SK-N-SH treated with all-trans-retinoic acid at 6 μM for 48 hours (cell line): ENCODE measurements at regions not wholly inside any gene's neighbourhood (a gene's known extent, or its start where the extent isn't known, plus 50 kb on each side); places are given as distances from the start of the nearest gene placed in this dataset.

Experiments
- ARNTL ChIP-seq: fragments of 450-650 bp; formaldehyde crosslinking; IDR thresholded peaks from 2 replicates; pipeline ENCODE4 v1.5.0; 2020; ENCODE audit warnings: low read depth, mild to moderate bottlenecking, moderate library complexity, borderline replicate concordance
- CREB5 ChIP-seq: fragments of 250-450 bp; sonication (Bioruptor Pico); IDR thresholded peaks from 2 replicates; pipeline ENCODE4 v1.5.1; 2020; ENCODE audit warnings: low read depth, mild to moderate bottlenecking, moderate library complexity
- ESRRG ChIP-seq: fragments of 250-450 bp; sonication (Bioruptor Pico); IDR thresholded peaks from 2 replicates; pipeline ENCODE4 v1.6.1; 2021; ENCODE audit warnings: mild to moderate bottlenecking
- GLIS3 ChIP-seq: fragments of 250-450 bp; sonication (Bioruptor Pico); IDR thresholded peaks from 2 replicates; pipeline ENCODE4 v1.5.0; 2020; ENCODE audit warnings: mild to moderate bottlenecking, moderate library complexity
- ISL1 ChIP-seq: fragments of 250-450 bp; sonication (Bioruptor Pico); IDR thresholded peaks from 2 replicates; pipeline ENCODE4 v2.1.2; 2022; ENCODE audit warnings: mild to moderate bottlenecking, moderate library complexity
- PATZ1 ChIP-seq: fragments of 250-450 bp; sonication (Bioruptor Pico); IDR thresholded peaks from 2 replicates; pipeline ENCODE4 v1.8.0; 2020; ENCODE audit warnings: mild to moderate bottlenecking, moderate library complexity, borderline replicate concordance
- PPARA ChIP-seq: fragments of 250-450 bp; sonication (Bioruptor Pico); IDR thresholded peaks from 2 replicates; pipeline ENCODE4 v1.5.0; 2020; ENCODE audit warnings: mild to moderate bottlenecking, borderline replicate concordance
- ZFP30 ChIP-seq: fragments of 450-650 bp; formaldehyde crosslinking; IDR thresholded peaks from 2 replicates; pipeline ENCODE4 v1.5.0; 2022; ENCODE audit warnings: mild to moderate bottlenecking, moderate library complexity
- ZNF70 ChIP-seq: fragments of 450-650 bp; formaldehyde crosslinking; IDR thresholded peaks from 2 replicates; pipeline ENCODE4 v1.5.0; 2020; ENCODE audit warnings: mild to moderate bottlenecking, moderate library complexity
- ZNF8 ChIP-seq: fragments of 450-650 bp; formaldehyde crosslinking; IDR thresholded peaks from 2 replicates; pipeline ENCODE4 v1.5.0; 2020; ENCODE audit warnings: mild to moderate bottlenecking, moderate library complexity
- TF ChIP-seq, protein P1 (sequence below): fragments of 250-450 bp; sonication (Bioruptor Pico); IDR thresholded peaks from 2 replicates; pipeline ENCODE4 v1.5.1; 2021; ENCODE audit warnings: mild to moderate bottlenecking, moderate library complexity

- TF ChIP-seq PATZ1 (CRISPR knock-in tag) (no peak), GLIS3 (no peak), CREB5 (CRISPR knock-in tag) (no peak), ZFP30 (no peak), ZNF8 (CRISPR knock-in tag) (no peak), ARNTL (CRISPR knock-in tag) (no peak), ISL1 (no peak), ESRRG (CRISPR knock-in tag) (no peak), PPARA (CRISPR knock-in tag) (no peak), ZNF70 (CRISPR knock-in tag) (no peak)
- TF ChIP-seq, protein P1, sequence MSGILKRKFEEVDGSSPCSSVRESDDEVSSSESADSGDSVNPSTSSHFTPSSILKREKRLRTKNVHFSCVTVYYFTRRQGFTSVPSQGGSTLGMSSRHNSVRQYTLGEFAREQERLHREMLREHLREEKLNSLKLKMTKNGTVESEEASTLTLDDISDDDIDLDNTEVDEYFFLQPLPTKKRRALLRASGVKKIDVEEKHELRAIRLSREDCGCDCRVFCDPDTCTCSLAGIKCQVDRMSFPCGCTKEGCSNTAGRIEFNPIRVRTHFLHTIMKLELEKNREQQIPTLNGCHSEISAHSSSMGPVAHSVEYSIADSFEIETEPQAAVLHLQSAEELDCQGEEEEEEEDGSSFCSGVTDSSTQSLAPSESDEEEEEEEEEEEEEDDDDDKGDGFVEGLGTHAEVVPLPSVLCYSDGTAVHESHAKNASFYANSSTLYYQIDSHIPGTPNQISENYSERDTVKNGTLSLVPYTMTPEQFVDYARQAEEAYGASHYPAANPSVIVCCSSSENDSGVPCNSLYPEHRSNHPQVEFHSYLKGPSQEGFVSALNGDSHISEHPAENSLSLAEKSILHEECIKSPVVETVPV (CRISPR knock-in tag): no peak
These were observed 64.1 kb upstream of the STOX2 start for GRCh38 chr4:183841001-183841400.
